Activated CD8-positive, alpha-beta memory T cell treated with anti-CD3 and anti-CD28 coated beads, Interleukin-2, amount 10 ng/mL, durations not matched to agents 7 days and 5 days (primary cell): ENCODE measurements at regions not wholly inside any gene's neighbourhood (a gene's known extent, or its start where the extent isn't known, plus 50 kb on each side); places are given as distances from the start of the nearest gene placed in this dataset.

ENCODE experiments used
- ATAC-seq: fragments of 150-1000 bp; cut with Tn5 transposase; one replicate; pipeline ENCODE4 v1.10.0; 2021; ENCODE audit warnings: moderate library complexity
- CTCF ChIA-PET: fragments of 350-600 bp; sonication (Branson Sonifier 250); formaldehyde crosslinking; loops from one replicate; lab custom pipeline; 2021; ENCODE audit warnings: antibody characterized with exemption; lab: Charles Lee
- DNase-seq: peaks from one replicate; pipeline ENCODE4 v3.0.0-alpha.2; 2020
- H3K27ac Mint-ChIP-seq: one replicate; pipeline ENCODE4 v1.8.0; 2021; ENCODE audit warnings: mild to moderate bottlenecking, mixed read lengths
- H3K27me3 Mint-ChIP-seq: one replicate; pipeline ENCODE4 v1.8.0; 2021; ENCODE audit warnings: mixed read lengths
- H3K36me3 Mint-ChIP-seq: one replicate; pipeline ENCODE4 v1.8.0; 2021; ENCODE audit warnings: mild to moderate bottlenecking, mixed read lengths
- H3K4me1 Mint-ChIP-seq: one replicate; pipeline ENCODE4 v1.8.0; 2021; ENCODE audit warnings: mixed read lengths
- H3K4me3 Mint-ChIP-seq: one replicate; pipeline ENCODE4 v1.8.0; 2021; ENCODE audit warnings: mild to moderate bottlenecking, moderate library complexity, mixed read lengths
- H3K9me3 Mint-ChIP-seq: one replicate; pipeline ENCODE4 v1.8.0; 2022; ENCODE audit warnings: low read depth, mixed read lengths

DNA sequence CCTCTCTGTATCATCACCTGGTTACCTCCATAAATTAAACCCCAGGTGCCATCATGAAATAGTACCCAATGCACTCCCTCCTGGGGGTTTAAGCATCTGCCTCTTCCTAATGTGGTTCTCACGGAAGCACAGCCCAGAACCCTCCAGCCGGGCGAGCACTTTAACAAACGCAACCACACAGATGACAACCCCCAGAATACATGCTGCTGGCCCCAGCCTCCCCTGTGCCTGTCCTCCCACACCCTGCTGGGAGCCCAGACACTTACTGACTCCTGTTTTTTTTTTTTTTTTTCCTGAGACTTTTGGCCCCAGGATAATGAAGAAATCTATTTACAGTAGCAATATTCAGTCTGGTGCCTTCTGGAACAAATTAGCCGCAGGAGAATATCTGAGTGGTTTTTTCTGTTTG is 50.0 kb upstream of the COL5A1 start:
- CTCF ChIA-PET, result no interaction called here
- ATAC-seq, result no peak
- Mint-ChIP-seq H3K9me3 (no peaks in the 10 kb centered on the region), H3K4me1 (no peaks in the 10 kb centered on the region), H3K4me3 (no peak overlapping the region), H3K27ac (no peak overlapping the region), H3K36me3 (no peaks in the 10 kb centered on the region), H3K27me3 (no peaks in the 10 kb centered on the region)
- peak; percentile 15 for DNase-seq
